Lower lobe of right lung (tissue), 2 donors: ENCODE measurements at regions not wholly inside any gene's neighbourhood (a gene's known extent, or its start where the extent isn't known, plus 50 kb on each side); places are given as distances from the start of the nearest gene placed in this dataset.
"Not testable (repeated sequence)": the region's sequence is repeated elsewhere in the genome, so short reads cannot be mapped to it uniquely, and the experiment has no call there.

ENCODE experiments used
- ATAC-seq, 2 donors: fragments of 200-7000 bp; cut with Tn5 transposase; one replicate each; pipeline ENCODE4 v1.9.1; 2020 to 2022; ENCODE audit warnings: mild to moderate bottlenecking in 2 of 2, moderate library complexity in 2 of 2
- DNase-seq: peaks from one replicate; pipeline ENCODE4 v3.0.0-alpha.2; 2020
- H3K27ac ChIP-seq: fragments of 200-600 bp; one replicate; pipeline ENCODE4 v1.8.0; 2022
- H3K27me3 ChIP-seq: fragments of 200-600 bp; one replicate; pipeline ENCODE4 v1.8.0; 2022; ENCODE audit warnings: low read depth
- H3K36me3 ChIP-seq: fragments of 200-600 bp; one replicate; pipeline ENCODE4 v1.8.0; 2022; ENCODE audit warnings: mild to moderate bottlenecking
- H3K4me1 ChIP-seq: fragments of 200-600 bp; one replicate; pipeline ENCODE4 v1.8.0; 2022
- H3K4me3 ChIP-seq: fragments of 200-600 bp; one replicate; pipeline ENCODE4 v1.8.0; 2022; ENCODE audit warnings: mild to moderate bottlenecking
- H3K9me3 ChIP-seq: fragments of 200-600 bp; one replicate; pipeline ENCODE4 v1.8.0; 2022
- intact Hi-C: fragments of 100-400 bp; cut with DNase I; formaldehyde crosslinking; loops from one replicate; pipeline ENCODE4 v1.11.0; 2022
- TF ChIP-seq, protein P1 (sequence below): fragments of 200-600 bp; IDR thresholded peaks from one replicate; pipeline ENCODE4 v1.8.0; 2022; ENCODE audit warnings: antibody characterized with exemption, mild to moderate bottlenecking
- donor health status: DM: no; HTN: yes; CAD: no; lungs with severe emphysema.

DNA sequence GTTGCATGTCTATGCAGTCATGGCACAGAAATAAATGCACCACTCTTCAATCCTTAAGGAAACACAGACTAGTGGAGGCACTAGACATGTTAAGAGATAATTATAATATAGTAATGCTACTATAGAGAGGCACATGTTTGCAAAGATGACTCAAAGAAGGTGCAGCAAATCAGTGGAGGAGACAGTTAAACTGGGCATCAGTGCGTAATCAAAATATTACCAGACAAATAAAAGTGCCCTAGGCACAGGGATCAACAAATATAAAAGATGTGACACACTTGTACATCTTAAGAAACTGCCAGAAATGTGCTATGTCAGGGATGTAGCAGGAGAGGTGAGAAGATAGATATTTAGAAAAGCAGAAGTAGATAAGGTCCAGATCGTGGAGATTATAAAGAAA is 642.1 kb downstream of the SLCO4C1 start:
- Histone ChIP-seq H3K9me3 (no peaks in the 10 kb centered on the region), H3K27ac (no peak overlapping the region), H3K4me3 (no peak overlapping the region), H3K4me1 (no peaks in the 10 kb centered on the region), H3K27me3 (no peaks in the 10 kb centered on the region), H3K36me3 (no peaks in the 10 kb centered on the region)
- ATAC-seq (no peak), DNase-seq (no peak)
- TF ChIP-seq, protein P1, sequence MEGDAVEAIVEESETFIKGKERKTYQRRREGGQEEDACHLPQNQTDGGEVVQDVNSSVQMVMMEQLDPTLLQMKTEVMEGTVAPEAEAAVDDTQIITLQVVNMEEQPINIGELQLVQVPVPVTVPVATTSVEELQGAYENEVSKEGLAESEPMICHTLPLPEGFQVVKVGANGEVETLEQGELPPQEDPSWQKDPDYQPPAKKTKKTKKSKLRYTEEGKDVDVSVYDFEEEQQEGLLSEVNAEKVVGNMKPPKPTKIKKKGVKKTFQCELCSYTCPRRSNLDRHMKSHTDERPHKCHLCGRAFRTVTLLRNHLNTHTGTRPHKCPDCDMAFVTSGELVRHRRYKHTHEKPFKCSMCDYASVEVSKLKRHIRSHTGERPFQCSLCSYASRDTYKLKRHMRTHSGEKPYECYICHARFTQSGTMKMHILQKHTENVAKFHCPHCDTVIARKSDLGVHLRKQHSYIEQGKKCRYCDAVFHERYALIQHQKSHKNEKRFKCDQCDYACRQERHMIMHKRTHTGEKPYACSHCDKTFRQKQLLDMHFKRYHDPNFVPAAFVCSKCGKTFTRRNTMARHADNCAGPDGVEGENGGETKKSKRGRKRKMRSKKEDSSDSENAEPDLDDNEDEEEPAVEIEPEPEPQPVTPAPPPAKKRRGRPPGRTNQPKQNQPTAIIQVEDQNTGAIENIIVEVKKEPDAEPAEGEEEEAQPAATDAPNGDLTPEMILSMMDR: no peak
- intact Hi-C loops: no loop called here

DNA sequence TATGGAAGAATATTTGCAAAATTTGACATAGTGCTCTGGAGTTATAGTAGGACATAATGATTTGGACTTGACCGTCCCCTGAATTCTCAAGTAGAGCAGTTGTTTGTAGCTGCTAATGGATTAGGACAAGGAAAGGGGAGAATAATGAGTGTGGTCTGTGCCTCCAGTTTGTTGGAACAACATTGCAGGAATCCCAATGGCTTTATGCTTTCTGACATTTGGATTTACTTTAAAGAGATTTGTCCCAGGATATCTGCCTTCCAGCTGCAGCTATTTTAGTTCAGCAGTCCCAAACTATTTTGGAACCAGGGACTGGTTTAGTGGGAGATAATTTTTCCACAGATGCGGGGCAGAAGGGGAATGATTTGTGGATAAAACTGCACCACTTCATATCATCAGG is 648.2 kb downstream of the SLCO4C1 start:
- Histone ChIP-seq H3K27ac (no peak overlapping the region), H3K36me3 (no peaks in the 10 kb centered on the region), H3K27me3 (no peaks in the 10 kb centered on the region), H3K9me3 (no peaks in the 10 kb centered on the region), H3K4me3 (no peak overlapping the region), H3K4me1 (no peaks in the 10 kb centered on the region)
- intact Hi-C loops: no loop called here
- no peak for ATAC-seq
- DNase-seq: no peak
- TF ChIP-seq, protein P1: no peak

DNA sequence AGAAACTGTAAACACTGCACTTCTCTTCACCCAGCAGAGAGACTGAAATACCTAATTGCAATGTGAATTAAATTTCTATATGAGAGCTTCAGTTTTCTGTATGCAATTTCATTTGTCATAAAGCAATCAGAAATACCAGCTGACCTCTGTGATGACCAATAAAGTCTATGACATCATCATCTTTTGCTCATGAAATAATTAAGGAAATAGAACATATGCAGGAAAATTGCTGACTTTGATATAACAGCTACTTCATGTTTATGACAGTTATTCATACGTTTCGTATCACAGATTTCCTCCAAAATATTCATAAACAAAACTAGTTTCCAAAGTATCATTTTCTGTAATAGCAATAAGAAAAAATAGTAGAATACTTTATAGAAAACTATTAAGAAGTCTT is 652.3 kb downstream of the SLCO4C1 start:
- no peak for DNase-seq
- H3K27me3 ChIP-seq: no peaks in the 10 kb centered on the region
- no peak overlapping the region for H3K27ac ChIP-seq
- ATAC-seq: no peak
- H3K9me3 ChIP-seq: no peaks in the 10 kb centered on the region
- TF ChIP-seq, protein P1: no peak
- H3K4me1 ChIP-seq: no peaks in the 10 kb centered on the region
- intact Hi-C loops: no loop called here
- H3K36me3 ChIP-seq: no peaks in the 10 kb centered on the region
- no peak overlapping the region for H3K4me3 ChIP-seq

DNA sequence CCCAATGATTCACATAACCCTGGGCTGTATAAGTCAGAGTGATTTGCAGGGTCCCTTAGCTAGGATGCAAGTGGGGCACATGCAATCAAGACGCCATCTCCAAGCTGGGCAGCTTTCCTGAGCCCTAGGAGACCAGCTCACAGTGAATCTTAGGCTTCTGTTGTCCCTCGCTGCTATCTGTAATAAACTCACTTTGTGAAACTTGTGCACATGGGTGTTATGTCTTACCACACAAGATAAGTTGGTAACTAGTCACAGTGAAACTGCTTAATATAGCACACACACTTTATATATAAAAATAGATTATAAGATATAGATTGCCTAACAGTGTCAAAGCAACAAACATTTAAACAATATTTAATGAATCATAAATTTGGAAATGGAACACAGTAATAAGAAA is 658.5 kb downstream of the SLCO4C1 start:
- H3K9me3 ChIP-seq: no peaks in the 10 kb centered on the region
- H3K4me3 ChIP-seq: no peak overlapping the region
- TF ChIP-seq, protein P1: no peak
- H3K36me3 ChIP-seq: no peaks in the 10 kb centered on the region
- H3K4me1 ChIP-seq: no peaks in the 10 kb centered on the region
- no peaks in the 10 kb centered on the region for H3K27me3 ChIP-seq
- intact Hi-C loops: no loop called here
- H3K27ac ChIP-seq: no peak overlapping the region
- ATAC-seq: no peak
- DNase-seq: no peak

DNA sequence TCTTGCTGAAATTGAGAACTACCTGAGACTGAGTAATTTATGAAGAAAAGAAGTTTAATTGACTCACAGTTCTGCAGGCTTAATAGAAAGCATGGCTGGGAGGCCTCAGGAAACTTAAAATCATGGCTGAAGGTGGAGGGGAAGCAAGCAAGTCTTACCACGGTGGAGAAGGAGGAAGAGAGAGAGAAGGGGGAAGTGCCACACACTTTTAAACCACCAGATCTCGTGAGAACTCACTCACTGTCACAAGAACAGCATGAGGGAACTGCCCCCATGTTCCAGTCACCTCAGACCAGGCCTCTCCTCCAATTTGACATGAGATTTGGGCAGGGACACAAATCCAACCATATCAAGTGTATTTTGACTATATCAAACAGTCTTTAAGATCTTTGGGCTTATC is 668.3 kb downstream of the SLCO4C1 start:
- H3K27me3 ChIP-seq, intact Hi-C loops, H3K4me3 ChIP-seq, H3K4me1 ChIP-seq, ATAC-seq, H3K27ac ChIP-seq, DNase-seq, H3K36me3 ChIP-seq, H3K9me3 ChIP-seq: not testable (repeated sequence)

DNA sequence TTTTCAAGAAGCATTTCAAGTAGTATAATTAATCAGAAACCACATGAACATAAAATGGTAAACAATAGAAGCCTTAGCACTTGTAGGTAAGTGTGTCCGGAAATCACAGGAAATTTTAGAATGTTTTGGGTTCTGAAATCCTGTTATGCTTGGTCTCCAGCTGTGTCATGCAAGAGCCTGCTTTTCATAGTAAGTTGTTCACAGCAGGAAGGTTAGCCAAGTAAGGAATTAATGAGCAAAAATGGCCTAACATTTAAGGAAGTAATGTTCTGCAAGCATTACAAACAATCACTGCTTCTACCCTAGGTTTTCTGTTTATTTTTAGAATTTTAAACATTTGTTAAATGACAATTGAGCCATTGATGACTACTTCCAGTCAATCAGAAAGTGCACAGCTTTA is 669.5 kb downstream of the SLCO4C1 start:
- no peaks in the 10 kb centered on the region for H3K4me1 ChIP-seq
- DNase-seq: no peak
- intact Hi-C loops: no loop called here

More for the DNA sequence above, 669.5 kb downstream of the SLCO4C1 start:
- H3K9me3 ChIP-seq: no peaks in the 10 kb centered on the region
- no peak for ATAC-seq
- TF ChIP-seq, protein P1: no peak
- no peaks in the 10 kb centered on the region for H3K27me3 ChIP-seq
- H3K36me3 ChIP-seq: no peaks in the 10 kb centered on the region
- H3K27ac ChIP-seq: no peak overlapping the region
- no peak overlapping the region for H3K4me3 ChIP-seq
